ENCODE measurements at regions not wholly inside any gene's neighbourhood (a gene's known extent, or its start where the extent isn't known, plus 50 kb on each side); places are given as distances from the start of the nearest gene placed in this dataset.

GRCh38 chr2:103363639-103364038 is 601.8 kb downstream of the TMEM182 start:
- no peaks in the 10 kb centered on the region for H3K9me3 ChIP-seq (ENCODE audit: control insufficient read depth, low read length)
- no peak overlapping the region for H3K4me3 ChIP-seq (ENCODE audit: low read length)
- peaks cover 2% of the 10 kb centered on the region for H3K4me1 ChIP-seq (ENCODE audit: control insufficient read depth, insufficient read depth, low read length)
- no peak for TF ChIP-seq CTCF (conservative IDR thresholded peaks at IDR 0.05)
- H3K4me1 Mint-ChIP-seq: peaks cover 9% of the 10 kb centered on the region
- no peak overlapping the region for H3K27ac Mint-ChIP-seq
- no peak overlapping the region for H3K27ac ChIP-seq (ENCODE audit: low read depth, low read length)
- no peak overlapping the region for H3K9ac ChIP-seq (ENCODE audit: extremely low read depth, low read length, poor library complexity, severe bottlenecking)
- peaks cover 1% of the 10 kb centered on the region for H3K9me3 Mint-ChIP-seq
- no peak for DNase-seq
- H3K27me3 Mint-ChIP-seq (ENCODE audit: insufficient read depth): no peaks in the 10 kb centered on the region
- no peaks in the 10 kb centered on the region for H3K36me3 Mint-ChIP-seq (ENCODE audit: low read depth)
- no peak overlapping the region for H3K4me3 Mint-ChIP-seq
- H3K27me3 ChIP-seq (ENCODE audit: control insufficient read depth, insufficient read depth, low read length, poor library complexity, severe bottlenecking): no peaks in the 10 kb centered on the region
- H3K36me3 ChIP-seq (ENCODE audit: control insufficient read depth, insufficient read depth, low read length): no peaks in the 10 kb centered on the region

GRCh38 chr2:103364177-103364576 is 602.3 kb downstream of the TMEM182 start:
- H3K4me1 Mint-ChIP-seq: peaks cover 9% of the 10 kb centered on the region
- H3K36me3 Mint-ChIP-seq (ENCODE audit: low read depth): no peaks in the 10 kb centered on the region
- Histone ChIP-seq H3K4me3 (ENCODE audit: low read length) (no peak overlapping the region), H3K9me3 (ENCODE audit: control insufficient read depth, low read length) (no peaks in the 10 kb centered on the region), H3K27ac (ENCODE audit: low read depth, low read length) (no peak overlapping the region), H3K36me3 (ENCODE audit: control insufficient read depth, insufficient read depth, low read length) (no peaks in the 10 kb centered on the region), H3K27me3 (ENCODE audit: control insufficient read depth, insufficient read depth, low read length, poor library complexity, severe bottlenecking) (no peaks in the 10 kb centered on the region), H3K9ac (ENCODE audit: extremely low read depth, low read length, poor library complexity, severe bottlenecking) (no peak overlapping the region), H3K4me1 (ENCODE audit: control insufficient read depth, insufficient read depth, low read length) (no peaks in the 10 kb centered on the region)
- no peak overlapping the region for H3K4me3 Mint-ChIP-seq
- H3K27ac Mint-ChIP-seq: no peak overlapping the region
- TF ChIP-seq CTCF (conservative IDR thresholded peaks at IDR 0.05): no peak
- peaks cover 1% of the 10 kb centered on the region for H3K9me3 Mint-ChIP-seq
- no peak for DNase-seq
- 88 to 90% methylated on average over 2 to 4 of the region's 4 CpGs for WGBS, 2 experiments (ENCODE audit: insufficient coverage in 1 of 2, insufficient read length in 1 of 2)
- H3K27me3 Mint-ChIP-seq (ENCODE audit: insufficient read depth): no peaks in the 10 kb centered on the region

- Mint-ChIP-seq H3K27ac (no peak overlapping the region), H3K9me3 (no peaks in the 10 kb centered on the region), H3K36me3 (ENCODE audit: low read depth) (no peaks in the 10 kb centered on the region), H3K27me3 (ENCODE audit: insufficient read depth) (no peaks in the 10 kb centered on the region), H3K4me1 (peaks cover 9% of the 10 kb centered on the region), H3K4me3 (no peak overlapping the region)
- Histone ChIP-seq H3K36me3 (ENCODE audit: control insufficient read depth, insufficient read depth, low read length) (no peaks in the 10 kb centered on the region), H3K4me3 (ENCODE audit: low read length) (no peak overlapping the region), H3K27me3 (ENCODE audit: control insufficient read depth, insufficient read depth, low read length, poor library complexity, severe bottlenecking) (no peaks in the 10 kb centered on the region), H3K27ac (ENCODE audit: low read depth, low read length) (no peak overlapping the region), H3K9ac (ENCODE audit: extremely low read depth, low read length, poor library complexity, severe bottlenecking) (no peak overlapping the region), H3K9me3 (ENCODE audit: control insufficient read depth, low read length) (no peaks in the 10 kb centered on the region), H3K4me1 (ENCODE audit: control insufficient read depth, insufficient read depth, low read length) (no peaks in the 10 kb centered on the region)
- 94 to 100% methylated on average over 1 to 4 of the region's 4 CpGs for WGBS, 2 experiments (ENCODE audit: insufficient coverage in 1 of 2, insufficient read length in 1 of 2)
- TF ChIP-seq CTCF (conservative IDR thresholded peaks at IDR 0.05): no peak
- no peak for DNase-seq
These were observed 603.2 kb downstream of the TMEM182 start for GRCh38 chr2:103365071-103365470.

Data from endodermal cell (in vitro differentiated cells).